Activated gamma-delta T cell treated with anti-CD3 and anti-CD28 coated beads, Interleukin-2, amount 50 U/mL, for 16 hours (primary cell): ENCODE measurements at regions not wholly inside any gene's neighbourhood (a gene's known extent, or its start where the extent isn't known, plus 50 kb on each side); places are given as distances from the start of the nearest gene placed in this dataset.

ENCODE experiments used
- DNase-seq: peaks from one replicate; pipeline ENCODE4 v3.0.0-alpha.2; 2020; ENCODE audit warnings: low read depth

- DNase-seq, result no peak
Observed at GRCh38 chr12:69096669-69097335, 142.6 kb upstream of the CPSF6 start.

GRCh38 chr12:69097619-69098368 lies 141.6 kb upstream of the CPSF6 start:
- DNase-seq, result no peak

DNA sequence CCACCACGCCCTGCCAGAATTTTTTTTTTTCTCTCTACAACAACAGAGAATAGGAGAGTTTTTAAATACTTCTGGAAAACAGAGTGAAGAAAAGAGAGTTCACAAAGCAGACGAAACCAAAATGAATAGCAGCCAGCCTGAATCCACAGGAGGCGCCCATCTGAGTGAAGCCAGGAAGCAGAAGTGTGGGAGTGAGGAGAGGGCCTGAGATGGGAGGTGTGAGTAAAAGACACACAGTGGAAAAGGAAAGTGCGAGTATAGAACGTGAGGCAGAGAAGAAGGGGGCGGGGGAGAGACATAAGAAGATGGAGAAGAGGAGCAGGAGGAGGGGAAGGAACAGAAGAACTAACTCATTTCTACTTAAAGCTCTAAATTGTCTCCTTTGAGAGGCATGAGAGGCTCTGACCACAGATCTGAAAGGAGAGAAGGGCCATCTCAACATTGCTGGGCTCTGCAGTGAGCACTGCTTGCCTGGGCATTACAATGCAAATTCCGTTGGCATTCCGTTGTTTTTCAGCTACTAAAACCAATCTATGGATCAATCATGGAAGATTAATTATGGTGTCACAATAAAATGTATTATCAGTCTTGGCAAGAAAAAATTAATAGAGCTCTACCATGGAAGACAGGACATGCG lies 140.1 kb upstream of the CPSF6 start:
- no peak for DNase-seq

GRCh38 chr12:69101505-69101904 lies 137.9 kb upstream of the CPSF6 start:
- no peak for DNase-seq

GRCh38 chr12:69102856-69103255 lies 136.5 kb upstream of the CPSF6 start:
- DNase-seq, result no peak

GRCh38 chr12:69105101-69105962 lies 134.0 kb upstream of the CPSF6 start:
- DNase-seq, result no peak

- no peak for DNase-seq
Observed at GRCh38 chr12:69106482-69107118, 132.8 kb upstream of the CPSF6 start.

- no peak for DNase-seq
Observed at GRCh38 chr12:69107541-69107940, 131.8 kb upstream of the CPSF6 start.

GRCh38 chr12:69108037-69108436 lies 131.3 kb upstream of the CPSF6 start:
- no peak for DNase-seq

DNA sequence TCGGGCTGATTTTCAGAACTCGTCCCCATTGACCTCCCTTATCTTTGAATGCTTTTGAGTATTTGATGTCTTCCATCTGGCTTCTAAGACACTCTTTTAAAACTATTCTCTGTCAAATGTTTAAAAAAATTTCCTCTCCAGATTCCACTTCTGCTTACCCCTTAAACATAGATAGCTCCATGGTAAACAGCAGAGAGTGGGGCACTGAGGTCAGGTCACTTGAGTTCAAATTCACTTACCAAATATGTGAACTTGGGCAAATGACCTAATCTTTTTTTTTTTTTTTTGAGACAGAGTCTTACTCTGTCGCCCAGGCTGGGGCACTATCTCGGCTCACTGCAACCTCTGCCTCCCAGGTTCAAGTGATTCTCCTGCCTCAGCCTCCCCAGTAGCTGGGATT lies 126.8 kb upstream of the CPSF6 start:
- no peak for DNase-seq

GRCh38 chr12:69115099-69115498 lies 124.3 kb upstream of the CPSF6 start:
- DNase-seq, result no peak

- DNase-seq, result no peak
Observed at GRCh38 chr12:69115951-69116350, 123.4 kb upstream of the CPSF6 start.

- DNase-seq, result no peak
Observed at GRCh38 chr12:69117566-69118266, 121.7 kb upstream of the CPSF6 start.

GRCh38 chr12:69118516-69118915 lies 120.9 kb upstream of the CPSF6 start:
- no peak for DNase-seq

DNA sequence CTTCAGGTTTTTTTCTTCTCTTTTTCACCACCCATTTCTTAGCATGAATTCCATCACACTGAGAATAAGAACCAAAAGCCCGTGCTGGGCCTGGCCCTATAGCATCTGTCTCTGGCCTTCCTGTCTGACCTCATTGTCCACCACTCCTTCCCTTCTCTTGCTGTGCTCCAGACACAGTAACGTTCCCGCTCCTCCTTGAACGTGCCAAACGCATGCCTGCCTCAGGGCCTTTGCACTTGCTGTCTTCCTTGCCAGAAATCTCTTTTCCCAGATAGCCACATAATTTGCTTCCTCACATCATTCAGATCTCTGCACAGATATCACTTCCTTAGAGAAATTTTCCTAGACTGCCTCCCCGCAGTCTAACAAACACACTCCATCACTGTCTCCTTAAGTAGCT lies 119.6 kb upstream of the CPSF6 start:
- no peak for DNase-seq

- no peak for DNase-seq
Observed at GRCh38 chr12:69120354-69120753, 119.0 kb upstream of the CPSF6 start.

DNA sequence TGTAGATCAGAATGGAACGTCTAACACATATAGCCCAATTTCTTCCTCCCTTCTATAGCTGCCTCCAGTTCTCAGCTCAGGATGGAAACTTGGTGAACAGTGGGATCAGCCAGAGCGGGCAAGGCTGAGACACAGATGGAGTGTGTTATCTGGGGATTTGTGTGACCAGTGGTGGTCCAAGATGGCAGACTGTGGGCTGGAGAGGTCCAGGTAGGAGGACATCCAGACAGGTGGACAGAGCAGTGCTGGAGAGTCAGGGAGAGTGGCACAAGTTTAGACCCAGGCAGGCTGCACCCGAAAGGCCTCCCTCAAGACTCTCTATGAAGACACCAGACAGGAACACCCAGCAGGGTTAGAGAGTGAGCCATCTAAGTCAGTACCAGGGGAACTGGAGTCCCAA lies 116.1 kb upstream of the CPSF6 start:
- DNase-seq, result no peak

- DNase-seq, result no peak
Observed at GRCh38 chr12:69123919-69124638, 115.3 kb upstream of the CPSF6 start.

DNA sequence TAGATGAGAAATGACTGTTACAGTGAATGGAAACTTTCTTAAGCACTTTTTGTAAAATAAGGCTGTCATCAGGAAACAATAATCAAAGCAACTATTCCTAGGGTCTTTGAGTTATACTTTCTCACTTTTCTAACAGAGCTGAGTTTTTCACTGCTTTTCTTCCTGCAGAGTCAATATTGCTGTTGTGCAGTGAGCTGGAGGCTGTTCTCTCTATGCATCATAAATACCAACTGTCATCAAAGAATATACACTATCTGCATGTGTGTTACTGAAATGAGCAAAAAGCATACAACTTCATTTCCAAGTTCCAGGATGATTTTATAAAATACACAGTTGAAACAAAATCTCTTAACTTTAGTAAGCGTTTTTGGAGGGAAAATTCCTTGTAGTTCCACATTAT lies 110.4 kb upstream of the CPSF6 start:
- no peak for DNase-seq

DNA sequence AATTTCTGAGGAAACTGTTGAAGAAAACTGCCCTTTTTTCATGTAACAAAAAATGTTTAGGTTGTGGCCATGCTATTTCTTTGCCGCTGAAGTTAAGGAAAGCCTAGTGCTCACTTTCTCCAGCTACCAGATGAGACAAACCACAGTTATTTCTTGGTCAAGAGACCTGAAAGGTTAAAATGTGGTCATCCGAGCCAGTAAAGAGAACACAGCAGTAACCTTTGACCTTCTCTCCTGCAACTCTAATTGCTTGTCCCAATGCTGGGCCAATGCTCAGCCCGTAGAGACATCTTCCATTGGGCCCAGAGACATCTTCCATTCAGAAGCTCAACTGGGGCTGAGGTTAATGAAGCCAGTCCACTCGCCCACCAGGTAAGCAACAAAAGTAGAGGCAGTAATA lies 109.8 kb upstream of the CPSF6 start:
- DNase-seq, result no peak

DNA sequence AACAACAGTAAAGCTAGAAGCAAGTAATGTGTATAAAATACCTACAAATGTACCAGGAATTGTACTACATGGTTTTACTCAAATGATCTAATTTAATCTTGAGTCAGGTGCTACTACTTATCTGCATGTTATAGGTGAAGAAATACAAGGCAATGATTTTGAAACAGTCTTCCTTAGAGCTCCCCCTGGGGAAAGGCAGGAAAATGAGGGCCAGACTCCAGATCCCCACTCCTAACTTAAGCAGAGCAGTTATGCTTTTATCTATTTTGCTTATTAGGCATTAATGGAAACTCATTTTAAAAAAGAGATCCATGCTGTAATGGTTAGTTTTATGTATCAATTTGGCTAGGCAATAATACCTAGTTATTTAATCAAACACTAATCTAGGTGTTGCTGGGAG lies 109.3 kb upstream of the CPSF6 start:
- no peak for DNase-seq
